HEK293 (cell line): ENCODE measurements at regions not wholly inside any gene's neighbourhood (a gene's known extent, or its start where the extent isn't known, plus 50 kb on each side); places are given as distances from the start of the nearest gene placed in this dataset.

Experiments
- CTCF ChIA-PET: fragments of 350-600 bp; formaldehyde crosslinking; extraction: SDS; loops from one replicate; lab custom pipeline; 2021; ENCODE audit warnings: antibody characterized with exemption; lab: Yijun Ruan, JAX
- POLR2A ChIA-PET: fragments of 300-600 bp; formaldehyde crosslinking; extraction: SDS; loops from one replicate; lab custom pipeline; 2020; ENCODE audit warnings: antibody characterized with exemption, inconsistent platforms; lab: Yijun Ruan, JAX
- H3K27ac ChIP-seq: fragments of 200-500 bp; sonication (Bioruptor generic); 2 replicates; pipeline ENCODE4 v1.5.1; 2014; ENCODE audit warnings: low read depth, low read length, control low read depth, inconsistent platforms; ENCODE audit errors: extremely low read depth
- H3K36me3 ChIP-seq, 2 experiments: fragments of 200-500 bp in 1 of 2; sonication (Bioruptor generic) in 1 of 2; 1 replicate in 1 of 2; 2 replicates in 1 of 2; pipeline ENCODE4 v1.5.1; 2014 to 2017; ENCODE audit warnings: inconsistent platforms in 2 of 2, low read length in 2 of 2; ENCODE audit not compliant: control insufficient read depth in 2 of 2, insufficient read depth in 1 of 2
- H3K4me1 ChIP-seq: fragments of 200-500 bp; sonication (Bioruptor generic); 2 replicates; pipeline ENCODE4 v1.5.1; 2014; ENCODE audit warnings: mild to moderate bottlenecking, low read length, inconsistent platforms; ENCODE audit not compliant: control insufficient read depth, insufficient read depth
- H3K4me3 ChIP-seq: 2 replicates; pipeline ENCODE4 v1.5.1; 2011; ENCODE audit warnings: low read depth, mild to moderate bottlenecking, control low read depth, low read length, moderate library complexity
- H3K9me3 ChIP-seq: fragments of 200-500 bp; sonication (Bioruptor generic); 2 replicates; pipeline ENCODE4 v1.5.1; 2014; ENCODE audit warnings: low read depth, low read length, inconsistent platforms; ENCODE audit not compliant: control insufficient read depth, insufficient read depth
- EGR2 ChIP-seq: fragments of 450-650 bp; formaldehyde crosslinking; IDR thresholded peaks from 2 replicates; pipeline ENCODE4 v1.5.1; 2016; ENCODE audit warnings: low read depth, missing biosample characterization, missing genetic modification characterization
- HOXD13 ChIP-seq: sonication (generic); formaldehyde crosslinking; IDR thresholded peaks from 2 replicates; pipeline ENCODE4 v1.8.0; 2022; ENCODE audit warnings: missing genetic modification reagents, borderline replicate concordance
- RBAK ChIP-seq: fragments of 450-650 bp; formaldehyde crosslinking; IDR thresholded peaks from 2 replicates; pipeline ENCODE4 v1.5.1; 2016; ENCODE audit warnings: missing biosample characterization, missing genetic modification characterization
- SETDB1 ChIP-seq: IDR thresholded peaks from one replicate; pipeline ENCODE4 v1.6.1; 2017; ENCODE audit warnings: mild to moderate bottlenecking, low read length, moderate library complexity, mixed read lengths; ENCODE audit not compliant: insufficient read length
- ZBTB6 ChIP-seq: fragments of 450-650 bp; formaldehyde crosslinking; IDR thresholded peaks from 2 replicates; pipeline ENCODE4 v1.5.1; 2017; ENCODE audit warnings: missing biosample characterization, missing genetic modification characterization
- ZBTB7A ChIP-seq: fragments of 450-650 bp; formaldehyde crosslinking; IDR thresholded peaks from 2 replicates; pipeline ENCODE4 v1.5.1; 2016; ENCODE audit warnings: low read depth, missing biosample characterization, missing genetic modification characterization
- ZFP37 ChIP-seq: fragments of 450-650 bp; formaldehyde crosslinking; IDR thresholded peaks from 2 replicates; pipeline ENCODE4 v1.5.1; 2016; ENCODE audit warnings: missing biosample characterization, missing genetic modification characterization
- ZNF140 ChIP-seq: fragments of 450-650 bp; formaldehyde crosslinking; IDR thresholded peaks from 2 replicates; pipeline ENCODE4 v1.5.1; 2016; ENCODE audit warnings: missing biosample characterization, missing genetic modification characterization
- ZNF16 ChIP-seq: fragments of 450-650 bp; formaldehyde crosslinking; IDR thresholded peaks from 2 replicates; pipeline ENCODE4 v1.5.1; 2016; ENCODE audit warnings: low read depth, missing biosample characterization, missing genetic modification characterization
- ZNF2 ChIP-seq: fragments of 450-650 bp; formaldehyde crosslinking; IDR thresholded peaks from 2 replicates; pipeline ENCODE4 v1.5.1; 2016; ENCODE audit warnings: missing biosample characterization, missing genetic modification characterization
- ZNF214 ChIP-seq: fragments of 450-650 bp; formaldehyde crosslinking; IDR thresholded peaks from 2 replicates; pipeline ENCODE4 v1.5.1; 2017; ENCODE audit warnings: missing biosample characterization, mild to moderate bottlenecking, missing genetic modification characterization, borderline replicate concordance
- ZNF239 ChIP-seq: fragments of 450-650 bp; formaldehyde crosslinking; IDR thresholded peaks from 2 replicates; pipeline ENCODE4 v1.5.1; 2016; ENCODE audit warnings: missing biosample characterization, missing genetic modification characterization
- ZNF248 ChIP-seq: fragments of 450-650 bp; formaldehyde crosslinking; IDR thresholded peaks from 2 replicates; pipeline ENCODE4 v1.5.1; 2017; ENCODE audit warnings: missing biosample characterization, missing genetic modification characterization
- ZNF426 ChIP-seq: fragments of 450-650 bp; formaldehyde crosslinking; IDR thresholded peaks from 2 replicates; pipeline ENCODE4 v1.5.1; 2017; ENCODE audit warnings: missing biosample characterization, missing genetic modification characterization, mild to moderate bottlenecking, inconsistent platforms, moderate library complexity
- ZNF530 ChIP-seq: fragments of 450-650 bp; formaldehyde crosslinking; IDR thresholded peaks from 2 replicates; pipeline ENCODE4 v1.5.1; 2016; ENCODE audit warnings: low read depth, missing biosample characterization, missing genetic modification characterization
- ZNF558 ChIP-seq: fragments of 450-650 bp; formaldehyde crosslinking; IDR thresholded peaks from 2 replicates; pipeline ENCODE4 v1.5.1; 2016; ENCODE audit warnings: missing biosample characterization, missing genetic modification characterization
- ZNF621 ChIP-seq: fragments of 450-650 bp; formaldehyde crosslinking; IDR thresholded peaks from 2 replicates; pipeline ENCODE4 v1.5.1; 2017; ENCODE audit warnings: missing biosample characterization, missing genetic modification characterization
- ZNF76 ChIP-seq: fragments of 450-650 bp; formaldehyde crosslinking; IDR thresholded peaks from 2 replicates; pipeline ENCODE4; 2016; ENCODE audit warnings: low read depth, missing biosample characterization, missing genetic modification characterization, borderline replicate concordance
- ZNF768 ChIP-seq: fragments of 450-650 bp; formaldehyde crosslinking; IDR thresholded peaks from 2 replicates; pipeline ENCODE4 v1.5.1; 2018; ENCODE audit warnings: missing biosample characterization, mild to moderate bottlenecking, missing genetic modification characterization
- ZNF792 ChIP-seq: fragments of 450-650 bp; formaldehyde crosslinking; IDR thresholded peaks from 2 replicates; pipeline ENCODE4 v1.5.1; 2016; ENCODE audit warnings: missing biosample characterization, missing genetic modification characterization
- TF ChIP-seq, protein P1 (sequence below): fragments of 450-650 bp; formaldehyde crosslinking; IDR thresholded peaks from 2 replicates; pipeline ENCODE4 v1.5.1; 2016; ENCODE audit warnings: missing biosample characterization, missing genetic modification characterization
- TF ChIP-seq, protein P2 (sequence below): fragments of 450-650 bp; formaldehyde crosslinking; IDR thresholded peaks from 2 replicates; pipeline ENCODE4; 2016; ENCODE audit warnings: missing biosample characterization, missing genetic modification characterization

DNA sequence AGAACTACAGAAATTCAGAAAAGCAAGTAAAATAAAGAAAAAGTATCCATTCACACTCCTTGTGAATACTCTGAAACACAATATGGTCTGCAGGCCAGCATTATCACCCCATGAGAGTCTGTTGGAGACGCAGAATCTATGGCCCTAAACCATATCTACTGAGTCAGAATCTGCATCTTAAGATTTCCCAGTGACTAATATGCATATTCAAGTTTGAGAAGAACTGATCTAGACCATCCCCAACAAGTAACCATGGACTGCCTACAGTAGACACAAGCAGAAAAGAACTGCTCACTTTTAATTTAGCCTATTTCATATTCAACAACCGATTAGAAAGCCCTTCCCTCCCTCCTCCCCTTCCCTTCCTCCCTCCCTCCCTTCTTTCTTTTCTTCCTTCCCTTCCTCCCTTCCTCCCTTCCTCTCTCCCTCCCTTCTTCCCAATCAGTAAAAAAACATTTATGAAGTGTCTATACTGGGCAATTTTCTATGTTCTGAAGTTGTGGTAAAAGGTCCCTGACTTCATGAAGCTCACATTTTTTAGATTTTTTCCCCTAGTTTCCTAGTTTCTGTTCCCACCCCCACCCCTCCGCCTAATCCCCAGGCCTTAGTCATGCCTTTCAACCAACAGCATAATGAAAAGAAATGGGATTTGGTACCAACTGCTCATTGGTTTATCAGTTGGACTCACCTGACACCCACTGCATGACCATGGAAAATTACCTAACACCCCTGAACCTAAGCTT lies 125.2 kb downstream of the CNTN3 start:
- CTCF ChIA-PET: no interaction called here
- no peak for TF ChIP-seq ZNF214
- no peak for TF ChIP-seq ZNF792 (tag by site-specific recombination)
- no peak for TF ChIP-seq SETDB1
- no peak for TF ChIP-seq ZNF16
- no peak for TF ChIP-seq ZNF248 (tag by site-specific recombination)
- no peak for TF ChIP-seq RBAK (tag by site-specific recombination)
- no peak for TF ChIP-seq ZNF2 (tag by site-specific recombination)
- TF ChIP-seq HOXD13 (CRISPR knock-in tag): no peak
- no peak for TF ChIP-seq ZNF558 (tag by site-specific recombination)
- TF ChIP-seq, all 188 proteins: peak for 0
- Histone ChIP-seq H3K4me3 (no peak overlapping the region), H3K36me3 (no peaks in the 10 kb centered on the region), H3K9me3 (no peaks in the 10 kb centered on the region), H3K27ac (no peak overlapping the region), H3K4me1 (no peaks in the 10 kb centered on the region)
- POLR2A ChIA-PET: no interaction called here

DNA sequence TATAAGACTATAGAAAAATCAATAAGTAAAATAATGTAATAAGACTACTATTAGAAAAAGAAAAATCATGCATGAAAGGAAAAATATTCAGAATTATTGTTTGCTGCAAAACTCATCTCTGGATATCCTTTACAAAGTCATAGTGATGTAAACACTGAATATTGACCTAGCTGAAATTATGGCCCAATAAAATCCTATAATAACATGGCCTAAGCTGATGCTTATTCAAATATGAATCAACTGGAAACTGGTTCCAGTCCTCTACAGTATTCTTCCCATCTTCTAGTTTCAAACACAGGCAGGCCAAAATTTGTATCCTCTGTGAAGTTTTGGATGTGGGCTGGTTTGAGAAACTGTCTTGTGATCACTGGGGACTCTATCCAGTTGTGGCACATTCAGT lies 134.5 kb downstream of the CNTN3 start:
- no peak overlapping the region for H3K27ac ChIP-seq
- H3K9me3 ChIP-seq: no peaks in the 10 kb centered on the region
- CTCF ChIA-PET: interaction anchor here (0.6 kb wide), 1 partner anchor 223 kb away, joined by 5 read pairs; no protein-coding TSS in a partner anchor
- no peaks in the 10 kb centered on the region for H3K4me1 ChIP-seq
- H3K36me3 ChIP-seq: no peaks in the 10 kb centered on the region
- no peak for TF ChIP-seq ZNF239 (tag by site-specific recombination)
- TF ChIP-seq ZNF530 (tag by site-specific recombination): no peak
- TF ChIP-seq, protein P1, sequence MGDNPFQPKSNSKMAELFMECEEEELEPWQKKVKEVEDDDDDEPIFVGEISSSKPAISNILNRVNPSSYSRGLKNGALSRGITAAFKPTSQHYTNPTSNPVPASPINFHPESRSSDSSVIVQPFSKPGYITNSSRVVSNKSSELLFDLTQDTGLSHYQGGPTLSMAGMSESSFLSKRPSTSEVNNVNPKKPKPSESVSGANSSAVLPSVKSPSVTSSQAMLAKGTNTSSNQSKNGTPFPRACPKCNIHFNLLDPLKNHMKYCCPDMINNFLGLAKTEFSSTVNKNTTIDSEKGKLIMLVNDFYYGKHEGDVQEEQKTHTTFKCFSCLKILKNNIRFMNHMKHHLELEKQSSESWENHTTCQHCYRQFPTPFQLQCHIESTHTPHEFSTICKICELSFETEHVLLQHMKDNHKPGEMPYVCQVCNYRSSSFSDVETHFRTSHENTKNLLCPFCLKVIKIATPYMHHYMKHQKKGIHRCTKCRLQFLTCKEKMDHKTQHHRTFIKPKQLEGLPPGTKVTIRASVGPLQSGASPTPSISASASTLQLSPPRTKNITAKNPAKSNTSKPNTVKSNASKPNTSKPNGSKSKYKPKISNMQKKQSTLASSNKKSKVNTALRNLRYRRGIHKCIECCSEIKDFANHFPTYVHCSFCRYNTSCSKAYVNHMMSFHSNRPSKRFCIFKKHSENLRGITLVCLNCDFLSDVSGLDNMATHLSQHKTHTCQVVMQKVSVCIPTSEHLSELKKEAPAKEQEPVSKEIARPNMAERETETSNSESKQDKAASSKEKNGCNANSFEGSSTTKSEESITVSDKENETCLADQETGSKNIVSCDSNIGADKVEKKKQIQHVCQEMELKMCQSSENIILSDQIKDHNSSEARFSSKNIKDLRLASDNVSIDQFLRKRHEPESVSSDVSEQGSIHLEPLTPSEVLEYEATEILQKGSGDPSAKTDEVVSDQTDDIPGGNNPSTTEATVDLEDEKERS (tag by site-specific recombination): no peak
- no peak for TF ChIP-seq ZBTB6 (tag by site-specific recombination)
- TF ChIP-seq, protein P2, sequence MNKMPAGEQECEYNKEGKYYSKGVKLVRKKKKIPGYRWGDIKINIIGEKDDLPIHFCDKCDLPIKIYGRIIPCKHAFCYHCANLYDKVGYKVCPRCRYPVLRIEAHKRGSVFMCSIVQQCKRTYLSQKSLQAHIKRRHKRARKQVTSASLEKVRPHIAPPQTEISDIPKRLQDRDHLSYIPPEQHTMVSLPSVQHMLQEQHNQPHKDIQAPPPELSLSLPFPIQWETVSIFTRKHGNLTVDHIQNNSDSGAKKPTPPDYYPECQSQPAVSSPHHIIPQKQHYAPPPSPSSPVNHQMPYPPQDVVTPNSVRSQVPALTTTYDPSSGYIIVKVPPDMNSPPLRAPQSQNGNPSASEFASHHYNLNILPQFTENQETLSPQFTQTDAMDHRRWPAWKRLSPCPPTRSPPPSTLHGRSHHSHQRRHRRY: no peak
- TF ChIP-seq ZNF621: no peak
- no peak for TF ChIP-seq EGR2 (tag by site-specific recombination)
- no peak for TF ChIP-seq ZNF768 (tag by site-specific recombination)
- no peak for TF ChIP-seq ZNF426 (tag by site-specific recombination)
- no peak for TF ChIP-seq ZNF140 (tag by site-specific recombination)
- TF ChIP-seq ZBTB7A (tag by site-specific recombination): no peak
- TF ChIP-seq ZNF76: no peak
- no peak for TF ChIP-seq ZFP37 (tag by site-specific recombination)
- H3K4me3 ChIP-seq: no peak overlapping the region
- POLR2A ChIA-PET: no interaction called here
